Left ventricle myocardium inferior (tissue), 1 donor: ENCODE measurements at regions not wholly inside any gene's neighbourhood (a gene's known extent, or its start where the extent isn't known, plus 50 kb on each side); places are given as distances from the start of the nearest gene placed in this dataset.

Experiments used
- DNase-seq: peaks from one replicate; pipeline ENCODE4 v3.0.0-alpha.2; 2020
- H3K27ac ChIP-seq: fragments of 200-600 bp; replicated peaks from 2 replicates; pipeline ENCODE4 v1.8.0; 2021
- H3K27me3 ChIP-seq: fragments of 200-600 bp; 2 replicates; pipeline ENCODE4 v1.8.0; 2021; ENCODE audit warnings: low read depth
- H3K36me3 ChIP-seq: fragments of 200-600 bp; 2 replicates; pipeline ENCODE4 v1.8.0; 2021
- H3K4me1 ChIP-seq: fragments of 200-600 bp; 2 replicates; pipeline ENCODE4 v1.8.0; 2021
- H3K4me3 ChIP-seq: fragments of 200-600 bp; 2 replicates; pipeline ENCODE4 v1.8.0; 2021; ENCODE audit warnings: mild to moderate bottlenecking, moderate library complexity
- H3K9me3 ChIP-seq: fragments of 200-600 bp; replicated peaks from 2 replicates; pipeline ENCODE4 v1.8.0; 2021
- intact Hi-C: fragments of 100-400 bp; cut with micrococcal nuclease; formaldehyde crosslinking; loops from one replicate; pipeline ENCODE4 v1.11.0; 2022
- TF ChIP-seq, protein P1 (sequence below): fragments of 200-600 bp; IDR thresholded peaks from 2 replicates; pipeline ENCODE4 v1.8.0; 2021; ENCODE audit warnings: antibody characterized with exemption, mild to moderate bottlenecking, borderline replicate concordance
- donor health status: DM: no; HTN: yes; CAD: no; lungs with severe emphysema.

DNA sequence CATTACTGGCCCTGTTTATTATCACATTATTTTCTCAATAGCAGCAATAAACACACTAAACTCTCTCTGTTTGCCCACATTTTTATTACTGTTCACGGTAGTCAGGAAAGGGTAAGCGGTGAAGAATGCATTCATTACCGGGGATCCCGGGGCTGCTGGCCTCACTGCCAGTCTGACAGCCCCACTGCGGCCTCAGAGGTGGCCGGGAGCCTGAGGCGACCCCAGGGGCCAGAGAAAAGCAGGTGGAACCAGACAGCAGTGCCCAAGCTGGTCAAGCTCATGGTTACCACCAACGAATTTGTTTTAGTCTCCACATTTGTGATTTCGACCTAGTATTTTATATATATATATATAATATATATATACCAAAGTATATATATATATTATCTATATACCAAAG, 127.7 kb downstream of the LRATD1 start:
- no peak for DNase-seq
- TF ChIP-seq, protein P1, sequence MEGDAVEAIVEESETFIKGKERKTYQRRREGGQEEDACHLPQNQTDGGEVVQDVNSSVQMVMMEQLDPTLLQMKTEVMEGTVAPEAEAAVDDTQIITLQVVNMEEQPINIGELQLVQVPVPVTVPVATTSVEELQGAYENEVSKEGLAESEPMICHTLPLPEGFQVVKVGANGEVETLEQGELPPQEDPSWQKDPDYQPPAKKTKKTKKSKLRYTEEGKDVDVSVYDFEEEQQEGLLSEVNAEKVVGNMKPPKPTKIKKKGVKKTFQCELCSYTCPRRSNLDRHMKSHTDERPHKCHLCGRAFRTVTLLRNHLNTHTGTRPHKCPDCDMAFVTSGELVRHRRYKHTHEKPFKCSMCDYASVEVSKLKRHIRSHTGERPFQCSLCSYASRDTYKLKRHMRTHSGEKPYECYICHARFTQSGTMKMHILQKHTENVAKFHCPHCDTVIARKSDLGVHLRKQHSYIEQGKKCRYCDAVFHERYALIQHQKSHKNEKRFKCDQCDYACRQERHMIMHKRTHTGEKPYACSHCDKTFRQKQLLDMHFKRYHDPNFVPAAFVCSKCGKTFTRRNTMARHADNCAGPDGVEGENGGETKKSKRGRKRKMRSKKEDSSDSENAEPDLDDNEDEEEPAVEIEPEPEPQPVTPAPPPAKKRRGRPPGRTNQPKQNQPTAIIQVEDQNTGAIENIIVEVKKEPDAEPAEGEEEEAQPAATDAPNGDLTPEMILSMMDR: no peak
- Histone ChIP-seq H3K4me3 (no peak overlapping the region), H3K4me1 (no peaks in the 10 kb centered on the region), H3K27me3 (no peaks in the 10 kb centered on the region), H3K9me3 (no peaks in the 10 kb centered on the region), H3K36me3 (no peaks in the 10 kb centered on the region), H3K27ac (no peak overlapping the region)
- intact Hi-C loops: no loop called here

DNA sequence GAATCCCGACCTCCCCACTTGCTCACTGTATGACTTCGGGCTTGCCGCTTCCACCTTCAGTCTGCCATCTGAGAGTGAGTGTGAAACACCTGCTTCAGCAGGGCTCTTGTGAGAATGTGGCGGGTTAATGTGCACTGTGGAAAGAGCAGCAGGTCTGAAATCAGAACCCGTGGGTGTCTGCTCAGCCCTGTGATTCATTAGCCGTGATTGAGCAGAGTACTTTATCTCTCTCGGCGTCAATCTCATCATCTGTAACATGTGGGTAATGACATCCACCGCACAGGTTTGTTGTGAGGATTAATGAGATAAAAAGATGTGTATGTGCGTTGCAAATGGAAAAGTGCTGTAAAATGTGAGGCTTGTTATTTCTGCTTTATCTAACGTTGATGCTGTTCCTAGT, 128.6 kb downstream of the LRATD1 start:
- TF ChIP-seq, protein P1: no peak

DNA sequence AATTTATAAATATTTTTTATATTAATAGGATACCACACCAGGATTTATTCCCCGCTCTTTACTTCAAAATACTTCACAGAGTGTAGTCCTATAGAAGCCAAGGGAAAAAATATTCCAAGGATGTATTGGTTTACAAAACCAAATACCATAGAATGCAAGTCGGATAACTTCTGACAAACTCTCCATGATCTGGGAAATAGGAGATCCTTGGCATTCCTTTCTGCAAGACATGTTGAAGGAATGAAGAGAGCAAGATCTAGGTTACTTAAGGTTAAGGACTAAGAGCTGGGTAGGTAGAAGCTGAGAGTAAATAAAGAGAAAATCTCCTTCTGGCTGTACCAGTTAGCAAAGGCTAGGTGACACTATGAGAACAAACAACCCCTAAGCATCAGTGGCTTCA, 141.2 kb downstream of the LRATD1 start:
- H3K4me3 ChIP-seq: no peak overlapping the region
- no peaks in the 10 kb centered on the region for H3K4me1 ChIP-seq
- intact Hi-C loops: no loop called here
- DNase-seq: no peak
- no peaks in the 10 kb centered on the region for H3K27me3 ChIP-seq
- H3K9me3 ChIP-seq: no peaks in the 10 kb centered on the region
- H3K36me3 ChIP-seq: no peaks in the 10 kb centered on the region
- TF ChIP-seq, protein P1: no peak
- H3K27ac ChIP-seq: no peak overlapping the region

More for the DNA sequence above, 128.6 kb downstream of the LRATD1 start:
- Histone ChIP-seq H3K27me3 (no peaks in the 10 kb centered on the region), H3K4me1 (no peaks in the 10 kb centered on the region), H3K4me3 (no peak overlapping the region), H3K9me3 (no peaks in the 10 kb centered on the region), H3K36me3 (no peaks in the 10 kb centered on the region), H3K27ac (no peak overlapping the region)
- DNase-seq: no peak
- intact Hi-C loops: no loop called here

DNA sequence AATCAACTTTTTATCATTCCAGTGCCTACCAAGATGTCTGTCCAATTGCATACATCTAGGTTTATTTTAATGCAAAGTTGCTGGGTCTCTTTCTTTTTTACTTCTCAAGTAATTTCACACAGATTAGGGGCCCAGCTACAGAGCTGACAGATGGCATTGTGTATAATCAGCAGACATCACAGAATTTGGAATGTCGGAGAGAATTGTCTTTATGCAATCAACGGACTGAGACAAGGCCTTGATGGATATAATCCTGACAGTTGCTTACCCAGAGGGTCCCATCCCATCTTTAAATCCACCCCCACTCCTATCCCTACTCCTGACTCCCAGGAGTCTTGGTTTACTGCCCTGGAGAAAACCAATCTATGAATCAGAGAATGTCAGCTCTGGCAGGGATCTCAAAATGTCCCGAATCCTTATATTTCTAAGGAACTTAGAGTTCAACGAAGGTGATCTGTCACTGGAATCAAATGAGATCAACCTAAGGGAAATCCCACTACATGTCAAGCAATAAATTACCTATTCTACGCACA, 142.0 kb downstream of the LRATD1 start:
- DNase-seq: no peak
- TF ChIP-seq, protein P1: no peak
- no peaks in the 10 kb centered on the region for H3K36me3 ChIP-seq
- H3K9me3 ChIP-seq: no peaks in the 10 kb centered on the region
- no peak overlapping the region for H3K4me3 ChIP-seq
- intact Hi-C loops: no loop called here
- H3K4me1 ChIP-seq: no peaks in the 10 kb centered on the region
- H3K27ac ChIP-seq: no peak overlapping the region
- no peaks in the 10 kb centered on the region for H3K27me3 ChIP-seq

DNA sequence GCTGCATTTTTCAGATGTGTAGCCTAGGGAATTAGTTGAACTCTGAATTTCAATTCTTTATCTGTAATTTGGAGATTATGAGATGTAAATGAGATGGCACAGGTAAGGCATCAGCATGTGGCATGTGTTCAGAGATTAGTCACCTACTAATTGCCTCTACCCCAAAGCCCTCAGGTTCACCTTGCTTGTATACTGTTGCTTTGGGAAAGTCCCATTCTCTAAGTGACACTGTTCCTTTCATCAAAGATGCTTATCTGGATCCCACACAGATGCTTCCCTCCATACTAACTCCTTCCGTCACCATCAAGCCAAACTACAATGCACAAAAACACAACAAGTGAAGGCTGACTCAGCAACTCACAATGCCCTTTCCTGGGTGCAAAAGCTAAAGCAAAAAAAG, 143.7 kb downstream of the LRATD1 start:
- no peaks in the 10 kb centered on the region for H3K9me3 ChIP-seq
- H3K27me3 ChIP-seq: no peaks in the 10 kb centered on the region
- H3K4me1 ChIP-seq: no peaks in the 10 kb centered on the region
- H3K36me3 ChIP-seq: no peaks in the 10 kb centered on the region
- no peak overlapping the region for H3K4me3 ChIP-seq
- DNase-seq: no peak
- intact Hi-C loops: no loop called here
- no peak overlapping the region for H3K27ac ChIP-seq
- TF ChIP-seq, protein P1: no peak

DNA sequence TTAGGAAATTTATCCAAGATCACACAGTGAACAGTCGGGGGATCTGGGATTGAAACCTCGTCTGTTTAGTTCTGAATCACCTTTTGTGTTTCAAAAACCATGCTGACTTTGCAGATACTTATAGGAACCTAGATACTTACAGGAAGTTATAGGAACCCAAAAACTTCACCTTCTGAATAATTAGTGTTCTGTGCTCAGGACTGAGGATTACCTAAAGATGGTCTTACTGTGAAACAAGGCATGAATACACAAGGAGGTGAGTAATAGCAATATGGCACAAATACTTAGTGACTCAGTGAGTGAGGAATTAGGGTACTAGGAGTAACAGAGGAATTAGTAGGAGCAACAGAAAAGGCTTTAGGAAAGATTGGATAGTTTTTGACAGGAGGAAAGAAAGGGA, 145.5 kb downstream of the LRATD1 start:
- Histone ChIP-seq H3K4me1 (no peaks in the 10 kb centered on the region), H3K27ac (no peak overlapping the region), H3K9me3 (peaks cover 12% of the 10 kb centered on the region), H3K4me3 (no peak overlapping the region), H3K27me3 (no peaks in the 10 kb centered on the region), H3K36me3 (no peaks in the 10 kb centered on the region)
- no peak for DNase-seq
- intact Hi-C loops: no loop called here
- TF ChIP-seq, protein P1: no peak
